Neural cell (in vitro differentiated cells): ENCODE measurements at regions not wholly inside any gene's neighbourhood (a gene's known extent, or its start where the extent isn't known, plus 50 kb on each side); places are given as distances from the start of the nearest gene placed in this dataset.

ENCODE experiments used
- H2AFZ ChIP-seq: fragments of 200-600, 300-800 bp; sonication (generic), shearing (Covaris generic); 2 replicates; pipeline ENCODE4 v1.6.0; 2014; ENCODE audit warnings: low read depth, mild to moderate bottlenecking, antibody characterized with exemption, low read length, moderate library complexity
- H3F3A ChIP-seq: fragments of 200-600 bp; shearing (Covaris generic); 2 replicates; pipeline ENCODE4 v1.6.1; 2016; ENCODE audit warnings: mild to moderate bottlenecking, moderate library complexity, mixed read lengths, antibody characterized with exemption, low read length; ENCODE audit not compliant: insufficient read depth, poor library complexity, severe bottlenecking
- H3K27ac ChIP-seq: fragments of 200-600, 300-800 bp; sonication (generic), shearing (Covaris generic); 2 replicates; pipeline ENCODE4 v1.5.1; 2014; ENCODE audit warnings: mild to moderate bottlenecking, low read length, moderate library complexity
- H3K27me3 ChIP-seq: fragments of 300-800, 200-600 bp; sonication (generic), shearing (Covaris generic); 2 replicates; pipeline ENCODE4 v1.6.0; 2014; ENCODE audit warnings: mild to moderate bottlenecking, low read depth, low read length, moderate library complexity; ENCODE audit not compliant: insufficient read depth
- H3K36me3 ChIP-seq: fragments of 300-800, 200-600 bp; sonication (generic), shearing (Covaris generic); 2 replicates; pipeline ENCODE4 v1.5.1; 2014; ENCODE audit warnings: mild to moderate bottlenecking, antibody characterized with exemption, low read length, moderate library complexity; ENCODE audit not compliant: insufficient read depth
- H3K4me2 ChIP-seq: fragments of 300-800, 200-600 bp; sonication (generic), shearing (Covaris generic); 2 replicates; pipeline ENCODE4 v1.6.0; 2014; ENCODE audit warnings: mild to moderate bottlenecking, low read length
- H3K4me3 ChIP-seq: fragments of 300-800, 200-600 bp; sonication (generic), shearing (Covaris generic); 2 replicates; pipeline ENCODE4 v1.5.1; 2014; ENCODE audit warnings: mild to moderate bottlenecking, low read length, moderate library complexity
- H3K79me2 ChIP-seq: fragments of 200-600 bp; shearing (Covaris generic); replicated peaks from 2 replicates; pipeline ENCODE4 v1.6.0; 2014; ENCODE audit warnings: mild to moderate bottlenecking, low read length, moderate library complexity; ENCODE audit not compliant: insufficient read depth
- H3K9ac ChIP-seq: fragments of 300-800, 200-600 bp; sonication (generic), shearing (Covaris generic); 2 replicates; pipeline ENCODE4 v1.6.1; 2016; ENCODE audit warnings: mild to moderate bottlenecking, low read length, mixed read lengths
- H3K9me2 ChIP-seq: fragments of 200-600 bp; shearing (Covaris generic); 2 replicates; pipeline ENCODE4 v1.6.1; 2016; ENCODE audit warnings: mild to moderate bottlenecking, low read length, mixed read lengths; ENCODE audit not compliant: insufficient read depth
- H3K9me3 ChIP-seq: fragments of 200-600, 300-800 bp; sonication (generic), shearing (Covaris generic); 2 replicates; pipeline ENCODE4 v1.6.1; 2016; ENCODE audit warnings: mild to moderate bottlenecking, mixed run types, low read length, moderate library complexity, mixed read lengths
- H4K20me1 ChIP-seq: fragments of 200-600 bp; shearing (Covaris generic); 2 replicates; pipeline ENCODE4 v1.6.1; 2016; ENCODE audit warnings: mild to moderate bottlenecking, mixed run types; ENCODE audit not compliant: insufficient read depth
- CTCF ChIP-seq: fragments of 450-650 bp; IDR thresholded peaks from 2 replicates; pipeline ENCODE4 v1.5.1; 2014; ENCODE audit warnings: antibody characterized with exemption, mild to moderate bottlenecking, moderate library complexity; ENCODE audit not compliant: poor library complexity, severe bottlenecking
- EP300 ChIP-seq: fragments of 450-650 bp; conservative IDR thresholded peaks from 2 replicates; pipeline ENCODE4 v1.6.1; 2014; ENCODE audit warnings: antibody characterized with exemption, mild to moderate bottlenecking, moderate library complexity; ENCODE audit not compliant: poor library complexity, severe bottlenecking
- EZH2 ChIP-seq: fragments of 200-600, 300-800 bp; shearing (Covaris generic), sonication (generic); IDR thresholded peaks from 2 replicates; pipeline ENCODE4 v1.6.1; 2014; ENCODE audit warnings: antibody characterized with exemption, low read length, borderline replicate concordance, mild to moderate bottlenecking; ENCODE audit not compliant: insufficient read depth, poor library complexity, severe bottlenecking
- MXI1 ChIP-seq: fragments of 450-650 bp; conservative IDR thresholded peaks from 2 replicates; pipeline ENCODE4 v1.6.1; 2014; ENCODE audit warnings: antibody characterized with exemption, mild to moderate bottlenecking; ENCODE audit not compliant: poor library complexity, severe bottlenecking
- POLR2AphosphoS5 ChIP-seq: IDR thresholded peaks from 2 replicates; pipeline ENCODE4 v1.6.1; 2012
- RAD21 ChIP-seq: fragments of 450-650 bp; conservative IDR thresholded peaks from 2 replicates; pipeline ENCODE4 v1.6.1; 2014; ENCODE audit warnings: antibody characterized with exemption, mild to moderate bottlenecking, moderate library complexity
- REST ChIP-seq: IDR thresholded peaks from 2 replicates; pipeline ENCODE4 v1.6.1; 2012; ENCODE audit warnings: borderline replicate concordance
- SMC3 ChIP-seq: fragments of 450-650 bp; conservative IDR thresholded peaks from 2 replicates; pipeline ENCODE4 v1.6.1; 2014; ENCODE audit warnings: antibody characterized with exemption, mild to moderate bottlenecking, moderate library complexity; ENCODE audit not compliant: poor library complexity
- TAF1 ChIP-seq: IDR thresholded peaks from 2 replicates; pipeline ENCODE4 v1.6.1; 2012; ENCODE audit warnings: low read depth

- Histone ChIP-seq H3K79me2 (no peaks in the 10 kb centered on the region), H3K4me3 (no peak overlapping the region), H3K36me3 (no peaks in the 10 kb centered on the region), H2AFZ (no peak overlapping the region), H3K4me2 (no peak overlapping the region), H3K9ac (no peak overlapping the region), H3K9me2 (no peaks in the 10 kb centered on the region), H3F3A (no peaks in the 10 kb centered on the region), H4K20me1 (no peaks in the 10 kb centered on the region), H3K9me3 (no peaks in the 10 kb centered on the region), H3K27ac (no peak overlapping the region), H3K27me3 (no peaks in the 10 kb centered on the region)
- TF ChIP-seq RAD21 (no peak), TAF1 (no peak), CTCF (no peak), EZH2 (no peak), MXI1 (no peak), EP300 (no peak), SMC3 (no peak)
Observed at GRCh38 chr18:45133276-45133675, 452.6 kb downstream of the SETBP1 start.

- Histone ChIP-seq H3K36me3 (no peaks in the 10 kb centered on the region), H2AFZ (no peak overlapping the region), H3K27me3 (no peaks in the 10 kb centered on the region), H3K9me3 (no peaks in the 10 kb centered on the region), H3K9me2 (no peaks in the 10 kb centered on the region), H3K4me3 (no peak overlapping the region), H3K4me2 (no peak overlapping the region), H3K9ac (no peak overlapping the region), H4K20me1 (no peaks in the 10 kb centered on the region), H3K27ac (no peak overlapping the region), H3F3A (no peaks in the 10 kb centered on the region), H3K79me2 (no peaks in the 10 kb centered on the region)
- TF ChIP-seq EZH2: no peak
Observed at GRCh38 chr18:45136381-45137086, 455.8 kb downstream of the SETBP1 start.

- Histone ChIP-seq H3F3A (no peaks in the 10 kb centered on the region), H3K9me2 (no peaks in the 10 kb centered on the region), H3K36me3 (no peaks in the 10 kb centered on the region), H3K27ac (no peak overlapping the region), H3K4me2 (no peak overlapping the region), H3K27me3 (no peaks in the 10 kb centered on the region), H3K79me2 (no peaks in the 10 kb centered on the region), H3K9ac (no peak overlapping the region), H2AFZ (no peak overlapping the region), H3K9me3 (no peaks in the 10 kb centered on the region), H4K20me1 (no peaks in the 10 kb centered on the region), H3K4me3 (no peak overlapping the region)
- TF ChIP-seq EP300: no peak
- no peak for TF ChIP-seq EZH2
- no peak for TF ChIP-seq POLR2AphosphoS5
- TF ChIP-seq TAF1: no peak
- no peak for TF ChIP-seq MXI1
- TF ChIP-seq SMC3: no peak
- no peak for TF ChIP-seq REST
- TF ChIP-seq RAD21: no peak
- no peak for TF ChIP-seq CTCF
Observed at GRCh38 chr18:45137087-45137419, 456.4 kb downstream of the SETBP1 start.
